Upper lobe of left lung (tissue), 4 donors: ENCODE measurements at regions not wholly inside any gene's neighbourhood (a gene's known extent, or its start where the extent isn't known, plus 50 kb on each side); places are given as distances from the start of the nearest gene placed in this dataset.

ENCODE experiments used
- EP300 ChIP-seq, 4 donors: sonication (generic); formaldehyde crosslinking; IDR thresholded peaks; one replicate each; pipeline ENCODE4 v1.5.1; 2017; ENCODE audit warnings: antibody characterized with exemption in 4 of 4, control low read depth in 2 of 4
- POLR2AphosphoS5 ChIP-seq, 2 donors: sonication (generic); formaldehyde crosslinking; IDR thresholded peaks; one replicate each; pipeline ENCODE4 v1.5.1; 2017; ENCODE audit warnings: antibody characterized with exemption in 2 of 2

DNA sequence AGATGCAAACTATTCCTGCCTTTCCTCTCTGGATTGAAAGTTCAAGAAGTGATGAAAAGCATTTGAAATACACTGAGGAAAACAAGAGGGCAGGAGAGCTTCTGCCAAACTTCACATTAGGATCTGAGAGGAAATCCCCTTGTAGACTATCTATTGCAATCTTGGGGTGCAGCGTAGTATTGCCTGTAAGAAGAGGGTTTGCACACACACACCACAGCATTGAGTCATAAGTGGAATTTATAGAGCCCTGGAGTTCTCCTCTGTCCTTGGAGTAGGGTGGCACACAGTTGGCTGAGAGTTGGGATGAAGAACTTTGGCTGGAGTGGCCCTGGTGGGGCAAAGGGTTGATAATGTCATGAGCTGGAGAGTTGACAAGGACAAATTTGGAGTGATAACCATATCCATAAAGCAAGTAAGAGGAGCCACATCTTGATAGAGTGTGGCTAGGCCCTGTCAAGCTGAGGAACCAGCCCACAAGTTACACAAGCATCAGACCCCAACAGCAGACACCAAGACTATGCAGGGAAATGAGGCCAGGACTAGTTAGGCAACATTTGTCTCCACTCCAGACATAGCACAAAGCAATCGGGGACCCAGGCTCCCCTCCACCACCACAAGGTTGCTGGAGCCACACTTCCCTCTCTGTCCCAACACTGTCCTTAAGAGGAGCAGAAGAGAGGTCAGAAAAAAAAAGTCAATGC, 520.9 kb downstream of the KLF5 start:
- no peak for TF ChIP-seq EP300 (IDR thresholded peaks at IDR 0.05)
- TF ChIP-seq POLR2AphosphoS5 (IDR thresholded peaks at IDR 0.05) = no peak
